ENCODE measurements at regions not wholly inside any gene's neighbourhood (a gene's known extent, or its start where the extent isn't known, plus 50 kb on each side); places are given as distances from the start of the nearest gene placed in this dataset.

GRCh38 chr5:68983959-68984358 is 109.9 kb upstream of the SLC30A5 start:
- no peak for DNase-seq (ENCODE audit: low read depth)
- TF ChIP-seq MAX (IDR thresholded peaks at IDR 0.05; ENCODE audit: low read depth, low read length) (no peak), CTCF (IDR thresholded peaks at IDR 0.05; ENCODE audit: low read depth, low read length) (no peak), MYC (IDR thresholded peaks at IDR 0.05; ENCODE audit: low read depth, low read length) (no peak), POLR2A (IDR thresholded peaks at IDR 0.05; ENCODE audit: extremely low read depth, insufficient read length) (no peak)

GRCh38 chr5:68991279-68992084 is 102.3 kb upstream of the SLC30A5 start:
- H3K4me3 ChIP-seq (ENCODE audit: low read depth, low read length), result no peak overlapping the region
- TF ChIP-seq MYC (IDR thresholded peaks at IDR 0.05; ENCODE audit: low read depth, low read length), result no peak
- TF ChIP-seq CTCF (IDR thresholded peaks at IDR 0.05; ENCODE audit: low read depth, low read length), result no peak
- no peak for TF ChIP-seq MAX (IDR thresholded peaks at IDR 0.05; ENCODE audit: low read depth, low read length)
- TF ChIP-seq POLR2A (IDR thresholded peaks at IDR 0.05; ENCODE audit: extremely low read depth, insufficient read length), result no peak
- no peak for DNase-seq (ENCODE audit: low read depth)

More at GRCh38 chr5:68983959-68984358, 109.9 kb upstream of the SLC30A5 start:
- no peak overlapping the region for H3K4me3 ChIP-seq (ENCODE audit: low read depth, low read length)

GRCh38 chr5:68994645-68995044 is 99.2 kb upstream of the SLC30A5 start:
- no peak for DNase-seq (ENCODE audit: low read depth)

GRCh38 chr5:68995845-68996545 is 97.8 kb upstream of the SLC30A5 start:
- DNase-seq (ENCODE audit: low read depth), result no peak
- no peak for TF ChIP-seq MYC (IDR thresholded peaks at IDR 0.05; ENCODE audit: low read depth, low read length)
- TF ChIP-seq POLR2A (IDR thresholded peaks at IDR 0.05; ENCODE audit: extremely low read depth, insufficient read length), result no peak
- H3K4me3 ChIP-seq (ENCODE audit: low read depth, low read length), result no peak overlapping the region

More at GRCh38 chr5:68994645-68995044, 99.2 kb upstream of the SLC30A5 start:
- no peak overlapping the region for H3K4me3 ChIP-seq (ENCODE audit: low read depth, low read length)
- no peak for TF ChIP-seq POLR2A (IDR thresholded peaks at IDR 0.05; ENCODE audit: extremely low read depth, insufficient read length)
- no peak for TF ChIP-seq MYC (IDR thresholded peaks at IDR 0.05; ENCODE audit: low read depth, low read length)
- TF ChIP-seq CTCF (IDR thresholded peaks at IDR 0.05; ENCODE audit: low read depth, low read length), result no peak
- TF ChIP-seq MAX (IDR thresholded peaks at IDR 0.05; ENCODE audit: low read depth, low read length), result no peak

GRCh38 chr5:68999181-68999580 is 94.6 kb upstream of the SLC30A5 start:
- no peak for TF ChIP-seq MYC (IDR thresholded peaks at IDR 0.05; ENCODE audit: low read depth, low read length)
- TF ChIP-seq MAX (IDR thresholded peaks at IDR 0.05; ENCODE audit: low read depth, low read length), result no peak
- no peak for TF ChIP-seq POLR2A (IDR thresholded peaks at IDR 0.05; ENCODE audit: extremely low read depth, insufficient read length)
- no peak for TF ChIP-seq CTCF (IDR thresholded peaks at IDR 0.05; ENCODE audit: low read depth, low read length)
- DNase-seq (ENCODE audit: low read depth), result no peak

More at GRCh38 chr5:68999181-68999580, 94.6 kb upstream of the SLC30A5 start:
- no peak overlapping the region for H3K4me3 ChIP-seq (ENCODE audit: low read depth, low read length)
